K562 (cell line): ENCODE measurements at regions not wholly inside any gene's neighbourhood (a gene's known extent, or its start where the extent isn't known, plus 50 kb on each side); places are given as distances from the start of the nearest gene placed in this dataset.
A peak's percentile ranks its signal among the peaks of the same experiment; 100 is the strongest.

ENCODE experiments used
- ATAC-seq: fragments of 200-7000 bp; cut with Tn5 transposase; 3 replicates; pipeline ENCODE4 v1.9.1; 2020; ENCODE audit warnings: moderate library complexity
- BruUV-seq: library from RNA; stranded (reverse); fragments of 400-500 nt; replicated peaks from 2 replicates; lab custom pipeline; 2021; lab: Mats Ljungman, UMichigan
- CTCF ChIA-PET: fragments of 300-600 bp; formaldehyde crosslinking; extraction: SDS; loops from one replicate; lab custom pipeline; 2021; ENCODE audit warnings: low intra/inter-chr PET ratio; lab: Yijun Ruan, JAX
- POLR2A ChIA-PET: fragments of 300-600, 350-650 bp; sonication (Branson Sonifier 250); formaldehyde crosslinking; extraction: SDS; loops from one replicate; lab custom pipeline; 2021; ENCODE audit warnings: antibody characterized with exemption, inconsistent platforms; lab: Yijun Ruan, JAX
- DNase-seq, 4 experiments: peaks; one replicate each; pipeline versions ENCODE4 v3.0.0 to v3.0.0-alpha.2; 2011 to 2018; ENCODE audit warnings: low spot score in 3 of 4, mixed read lengths in 3 of 4; ENCODE audit errors: extremely low read depth in 1 of 4
- FAIRE-seq: peaks from 2 replicates; lab custom pipeline; 2011; peaks lifted over from hg19 to GRCh38; lab: Jason Lieb, UNC
- H2AFZ ChIP-seq: 2 replicates; pipeline ENCODE4 v1.6.0; 2011; ENCODE audit warnings: low read depth, low read length, control low read depth, inconsistent platforms
- H3K27ac ChIP-seq: fragments of 200-600 bp; 3 replicates; pipeline ENCODE4 v1.8.0; 2011; ENCODE audit warnings: low read depth, mild to moderate bottlenecking, control low read depth, inconsistent platforms, low read length, moderate library complexity, mixed read lengths; ENCODE audit errors: extremely low read depth
- H3K27me3 ChIP-seq, 2 experiments: fragments of 300-600 bp in 1 of 2; 2 replicates in 1 of 2; 3 replicates in 1 of 2; pipeline versions ENCODE4 v1.6.0 to v1.8.0; 2011; ENCODE audit warnings: inconsistent platforms in 2 of 2, low read length in 2 of 2, mild to moderate bottlenecking in 1 of 2, mixed read lengths in 1 of 2, moderate library complexity in 1 of 2; ENCODE audit not compliant: control insufficient read depth in 2 of 2, insufficient read depth in 2 of 2
- H3K36me3 ChIP-seq: fragments of 300-600 bp; 3 replicates; pipeline ENCODE4 v1.8.0; 2011; ENCODE audit warnings: mild to moderate bottlenecking, low read length, inconsistent platforms; ENCODE audit not compliant: control insufficient read depth, insufficient read depth
- H3K4me1 ChIP-seq, 2 experiments: fragments of 200-600 bp in 1 of 2; replicated peaks in 1 of 2; 2 replicates in 1 of 2; 3 replicates in 1 of 2; pipeline versions ENCODE4 v1.5.1 to v1.8.0; 2011; ENCODE audit warnings: inconsistent platforms in 2 of 2, low read length in 2 of 2, mild to moderate bottlenecking in 1 of 2, mixed read lengths in 1 of 2, moderate library complexity in 1 of 2; ENCODE audit not compliant: control insufficient read depth in 2 of 2, insufficient read depth in 2 of 2
- H3K4me2 ChIP-seq: 2 replicates; pipeline ENCODE4 v1.6.1; 2011; ENCODE audit warnings: low read length, control low read depth, inconsistent platforms, mixed read lengths; ENCODE audit not compliant: insufficient read depth
- H3K4me3 ChIP-seq: fragments of 200-600 bp; sonication (generic), shearing (Covaris generic); 2 replicates; pipeline ENCODE4 v1.5.1; 2016; ENCODE audit warnings: control low read depth, inconsistent platforms
- H3K79me2 ChIP-seq: fragments of 200-600 bp; 3 replicates; pipeline ENCODE4 v1.8.0; 2011; ENCODE audit warnings: low read length, inconsistent platforms; ENCODE audit not compliant: control insufficient read depth, insufficient read depth
- H3K9ac ChIP-seq, 2 experiments: 2 replicates each; pipeline versions ENCODE4 v1.6.0 to v1.6.1; 2011; ENCODE audit warnings: low read depth in 2 of 2, low read length in 2 of 2, control low read depth in 1 of 2, inconsistent platforms in 1 of 2, mild to moderate bottlenecking in 1 of 2, mixed read lengths in 1 of 2; ENCODE audit not compliant: insufficient read depth in 1 of 2
- H3K9me1 ChIP-seq: one replicate; pipeline ENCODE4 v1.6.0; 2011; ENCODE audit warnings: inconsistent platforms, mild to moderate bottlenecking, low read length, moderate library complexity; ENCODE audit not compliant: control insufficient read depth, insufficient read depth
- H3K9me3 ChIP-seq: replicated peaks from 2 replicates; pipeline ENCODE4 v1.5.1; 2011; ENCODE audit warnings: low read depth, low read length, inconsistent platforms; ENCODE audit not compliant: control insufficient read depth, insufficient read depth
- H4K20me1 ChIP-seq: replicated peaks from 2 replicates; pipeline ENCODE4 v1.6.1; 2011; ENCODE audit warnings: low read length, inconsistent platforms, mixed read lengths; ENCODE audit not compliant: control insufficient read depth, insufficient read depth
- FOXK1 ChIP-seq: sonication (generic); formaldehyde crosslinking; IDR thresholded peaks from 2 replicates; pipeline ENCODE4 v1.8.0; 2022; ENCODE audit warnings: missing genetic modification reagents, mild to moderate bottlenecking, borderline replicate concordance
- FOXO4 ChIP-seq: fragments of 450-650 bp; formaldehyde crosslinking; IDR thresholded peaks from 2 replicates; pipeline ENCODE4 v1.4.0; 2020; ENCODE audit warnings: mild to moderate bottlenecking, moderate library complexity
- HCFC1 ChIP-seq: IDR thresholded peaks from 2 replicates; pipeline ENCODE4 v1.6.1; 2012; ENCODE audit warnings: low read depth, low read length, improper control_type of control experiment
- HDGF ChIP-seq: fragments of 450-650 bp; IDR thresholded peaks from 2 replicates; pipeline ENCODE4 v1.6.1; 2016
- ZNF347 ChIP-seq: fragments of 450-650 bp; formaldehyde crosslinking; IDR thresholded peaks from 2 replicates; pipeline ENCODE4 v1.4.0; 2020; ENCODE audit warnings: low read depth, mild to moderate bottlenecking, moderate library complexity
- ZNF512 ChIP-seq: IDR thresholded peaks from 2 replicates; pipeline ENCODE4 v1.6.1; 2016; ENCODE audit warnings: missing genetic modification characterization, missing compliant biosample characterization
- WGBS: fragments of 100-300 bp; shearing (Covaris generic); methylation state at CpG from one replicate; pipeline ENCODE4 v1.1.6; 2016; ENCODE audit warnings: low coverage, mixed read lengths; ENCODE audit not compliant: insufficient coverage; ENCODE audit errors: missing lambda C conversion rate; 5-methylcytosine and 5-hydroxymethylcytosine counted together
- in situ Hi-C: fragments of 300-500 bp; cut with MboI; formaldehyde crosslinking; loops from 4 replicates; pipeline ENCODE4 v1.15.0; 2018; ENCODE audit warnings: inconsistent platforms, mixed read lengths
- intact Hi-C: fragments of 100-400 bp; cut with micrococcal nuclease; formaldehyde crosslinking; loops from 2 replicates; pipeline ENCODE4 v1.14.2; 2022

- TF ChIP-seq ZNF512 (tag) (peak; percentile 82), ZNF347 (CRISPR knock-in tag) (no peak), FOXO4 (CRISPR knock-in tag) (no peak), HCFC1 (peak; percentile 73), FOXK1 (CRISPR knock-in tag) (no peak)
Measured at GRCh38 chr11:127056338-127056971, 55.9 kb upstream of the KIRREL3 start (continued).

- ChIA-PET POLR2A (no interaction called here), CTCF (no interaction called here)
- in situ Hi-C loops: no loop called here
- no peak for TF ChIP-seq HDGF
- no peak overlapping the region for H3K4me2 ChIP-seq
- no peaks in the 10 kb centered on the region for H3K36me3 ChIP-seq
- intact Hi-C loops: no loop called here
- H4K20me1 ChIP-seq: no peaks in the 10 kb centered on the region
- H3K4me1 ChIP-seq: no peaks in the 10 kb centered on the region
- H3K9me1 ChIP-seq: no peaks in the 10 kb centered on the region
- no peak for FAIRE-seq
- H2AFZ ChIP-seq: no peak overlapping the region
- DNase-seq: no peak
- H3K9ac ChIP-seq: no peak overlapping the region
- no peaks in the 10 kb centered on the region for H3K79me2 ChIP-seq
- WGBS: 0% methylated on average over 6 of the region's 6 CpGs
- H3K27ac ChIP-seq: no peak overlapping the region
- BruUV-seq: no TSS peak
- no peak overlapping the region for H3K4me3 ChIP-seq
- no peaks in the 10 kb centered on the region; a peak in 1 of 5 replicates for H3K27me3 ChIP-seq
- no peaks in the 10 kb centered on the region for H3K9me3 ChIP-seq
- no peak for ATAC-seq
Measured at GRCh38 chr11:127055236-127055635, 54.7 kb upstream of the KIRREL3 start.
